ENCODE measurements at regions not wholly inside any gene's neighbourhood (a gene's known extent, or its start where the extent isn't known, plus 50 kb on each side); places are given as distances from the start of the nearest gene placed in this dataset.

DNA sequence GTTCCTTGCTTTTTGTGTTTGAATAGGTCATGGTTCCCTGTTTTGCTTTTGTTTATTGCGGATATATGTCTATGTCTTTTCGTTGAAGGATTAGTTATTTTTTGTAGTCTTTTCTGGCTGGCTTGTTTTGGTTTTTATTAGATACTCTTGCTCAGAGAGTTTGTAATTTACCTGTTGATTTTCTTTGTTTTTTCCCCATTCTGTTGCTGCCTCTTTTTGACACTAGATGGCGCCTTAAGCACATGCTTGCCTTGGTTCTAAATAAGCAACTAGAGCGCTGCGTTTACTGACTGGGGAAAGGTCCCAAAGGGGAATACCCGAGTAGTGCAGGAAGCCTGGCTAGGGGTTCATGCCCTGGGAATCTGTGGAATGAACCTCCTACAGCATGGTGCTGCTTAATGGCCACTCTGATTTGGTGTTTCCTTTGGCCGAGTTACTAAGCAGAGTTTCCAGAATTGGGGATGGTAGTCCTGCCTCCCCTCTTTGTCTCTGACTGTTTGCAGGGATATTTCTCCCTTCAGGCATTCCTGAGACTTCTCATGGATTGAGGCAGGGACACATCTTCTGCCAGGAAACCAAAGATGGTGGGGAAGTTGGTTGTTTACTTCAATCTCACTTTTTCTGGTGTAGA, 143.2 kb downstream of the PTPRU start:
- Histone ChIP-seq H3K27me3 (ENCODE audit: control insufficient read depth, insufficient read depth, low read length) (no peaks in the 10 kb centered on the region), H3K4me3 (ENCODE audit: low read depth, low read length) (no peak overlapping the region), H3K36me3 (ENCODE audit: control insufficient read depth, insufficient read depth, low read length) (no peaks in the 10 kb centered on the region)
- DNase-seq (ENCODE audit: low read depth), result no peak
- TF ChIP-seq, protein P1, sequence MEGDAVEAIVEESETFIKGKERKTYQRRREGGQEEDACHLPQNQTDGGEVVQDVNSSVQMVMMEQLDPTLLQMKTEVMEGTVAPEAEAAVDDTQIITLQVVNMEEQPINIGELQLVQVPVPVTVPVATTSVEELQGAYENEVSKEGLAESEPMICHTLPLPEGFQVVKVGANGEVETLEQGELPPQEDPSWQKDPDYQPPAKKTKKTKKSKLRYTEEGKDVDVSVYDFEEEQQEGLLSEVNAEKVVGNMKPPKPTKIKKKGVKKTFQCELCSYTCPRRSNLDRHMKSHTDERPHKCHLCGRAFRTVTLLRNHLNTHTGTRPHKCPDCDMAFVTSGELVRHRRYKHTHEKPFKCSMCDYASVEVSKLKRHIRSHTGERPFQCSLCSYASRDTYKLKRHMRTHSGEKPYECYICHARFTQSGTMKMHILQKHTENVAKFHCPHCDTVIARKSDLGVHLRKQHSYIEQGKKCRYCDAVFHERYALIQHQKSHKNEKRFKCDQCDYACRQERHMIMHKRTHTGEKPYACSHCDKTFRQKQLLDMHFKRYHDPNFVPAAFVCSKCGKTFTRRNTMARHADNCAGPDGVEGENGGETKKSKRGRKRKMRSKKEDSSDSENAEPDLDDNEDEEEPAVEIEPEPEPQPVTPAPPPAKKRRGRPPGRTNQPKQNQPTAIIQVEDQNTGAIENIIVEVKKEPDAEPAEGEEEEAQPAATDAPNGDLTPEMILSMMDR (IDR thresholded peaks at IDR 0.05; ENCODE audit: insufficient read depth, low read length, poor library complexity, severe bottlenecking), result peak; percentile 62

All from kidney epithelial cell (primary cell).